VCaP (cell line): ENCODE measurements at regions not wholly inside any gene's neighbourhood (a gene's known extent, or its start where the extent isn't known, plus 50 kb on each side); places are given as distances from the start of the nearest gene placed in this dataset.

Experiments used
- H3K27ac ChIP-seq: fragments of 450-650 bp; 2 replicates; pipeline ENCODE4 v1.5.1; 2017
- CTCF ChIP-seq: fragments of 450-650 bp; conservative IDR thresholded peaks from 2 replicates; pipeline ENCODE4 v1.5.1; 2017; ENCODE audit warnings: mild to moderate bottlenecking, moderate library complexity

- TF ChIP-seq CTCF = no peak
Measured at GRCh38 chr12:107326237-107326636, 232.9 kb upstream of the CRY1 start.

DNA sequence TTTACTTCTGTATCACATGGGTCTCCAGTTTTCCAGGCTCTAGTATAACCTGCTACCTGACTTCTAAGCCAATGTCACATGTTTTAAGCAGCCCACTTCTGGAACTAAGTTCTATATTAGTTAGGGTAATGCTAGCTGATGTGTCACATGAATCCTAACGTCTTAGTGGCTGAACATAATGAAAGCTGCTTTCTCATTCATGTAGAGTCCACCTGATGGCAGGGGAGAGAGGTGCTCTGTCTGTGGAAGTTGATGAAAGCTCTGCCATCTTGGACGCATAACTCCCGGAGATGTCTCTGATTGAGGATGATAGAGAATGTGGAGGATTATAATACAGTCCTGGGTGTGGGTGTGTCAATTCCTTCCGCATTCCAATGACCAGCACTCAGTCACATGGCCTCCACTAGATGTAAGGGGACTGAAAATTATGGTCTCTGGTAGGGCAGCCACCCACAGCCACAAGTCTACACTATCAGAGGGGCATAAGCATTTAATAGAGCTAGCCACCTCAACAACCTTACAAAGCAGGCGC, 234.4 kb upstream of the CRY1 start:
- no peak overlapping the region for H3K27ac ChIP-seq
- no peak for TF ChIP-seq CTCF

More at GRCh38 chr12:107326237-107326636, 232.9 kb upstream of the CRY1 start:
- no peak overlapping the region for H3K27ac ChIP-seq

- no peak overlapping the region for H3K27ac ChIP-seq
- no peak for TF ChIP-seq CTCF
Measured at GRCh38 chr12:107328442-107329133, 235.2 kb upstream of the CRY1 start.

DNA sequence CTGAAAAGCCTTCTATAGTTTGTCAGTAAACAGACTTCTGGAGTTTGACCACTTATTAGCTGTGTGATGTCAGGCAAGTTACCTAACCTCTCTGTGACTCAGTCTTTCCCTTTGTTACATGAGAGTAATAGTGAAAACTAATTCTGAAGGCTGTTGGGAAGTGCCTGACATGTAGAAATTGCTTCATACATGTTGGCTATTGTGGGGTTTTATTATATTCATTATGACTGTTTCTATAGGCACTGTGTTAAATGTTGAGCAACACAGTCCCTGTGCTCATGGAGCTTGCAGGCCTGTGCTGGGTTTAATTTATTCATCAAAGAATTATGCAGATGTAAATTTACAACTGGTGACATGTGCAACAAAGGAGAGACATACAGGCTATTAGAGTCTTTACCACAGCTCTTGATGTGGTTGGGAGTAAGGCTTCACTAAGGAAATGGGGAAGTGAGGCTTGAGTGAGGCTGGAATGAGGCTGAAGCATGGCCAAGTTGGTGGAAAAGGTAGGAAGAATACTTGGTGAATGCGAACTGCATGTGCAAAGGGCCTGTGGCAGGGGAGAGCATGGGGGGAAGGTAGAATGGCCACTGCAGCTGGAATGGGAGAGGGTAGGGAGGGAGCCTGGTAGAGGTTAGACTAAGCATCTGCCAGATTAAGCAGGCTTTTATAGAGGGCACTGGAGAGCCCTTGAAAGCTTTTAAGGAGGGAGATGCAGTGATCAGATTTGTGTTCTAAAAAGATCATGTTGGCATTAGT, 236.4 kb upstream of the CRY1 start:
- TF ChIP-seq CTCF = no peak
- H3K27ac ChIP-seq = no peak overlapping the region

DNA sequence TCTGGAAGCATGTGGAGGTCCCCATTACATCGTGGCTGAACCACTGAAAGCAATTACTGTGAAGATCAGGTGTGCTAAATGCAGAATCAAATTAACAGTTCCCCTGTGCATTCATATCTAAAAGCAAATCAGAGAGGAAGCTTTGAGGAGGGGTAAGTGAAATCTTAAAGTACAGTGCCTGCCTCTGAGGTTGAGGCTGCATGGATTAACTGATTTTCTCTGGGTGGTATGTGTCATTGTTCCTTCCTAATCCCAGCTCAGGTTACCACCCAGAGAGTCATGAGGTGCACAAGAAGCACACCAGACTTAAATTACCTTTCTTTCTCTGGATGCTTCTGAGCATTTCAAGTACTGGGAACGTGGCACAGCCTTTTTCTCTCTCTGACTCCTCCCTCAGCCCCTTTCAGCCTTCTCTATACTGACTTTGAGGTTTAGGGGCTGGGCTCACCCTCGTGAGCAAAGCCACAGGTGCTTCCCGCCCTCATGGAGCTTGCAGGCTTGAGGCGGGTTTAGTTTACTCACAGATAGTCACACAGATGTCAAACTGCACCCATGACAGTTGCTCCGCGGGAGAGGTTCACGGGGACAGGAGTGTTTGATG, 237.6 kb upstream of the CRY1 start:
- H3K27ac ChIP-seq = no peak overlapping the region
- no peak for TF ChIP-seq CTCF

GRCh38 chr12:107331471-107331870, 238.1 kb upstream of the CRY1 start:
- no peak for TF ChIP-seq CTCF
- no peak overlapping the region for H3K27ac ChIP-seq

- H3K27ac ChIP-seq = no peak overlapping the region
- no peak for TF ChIP-seq CTCF
Measured at GRCh38 chr12:107331912-107332311, 238.6 kb upstream of the CRY1 start.
